ENCODE measurements at regions not wholly inside any gene's neighbourhood (a gene's known extent, or its start where the extent isn't known, plus 50 kb on each side); places are given as distances from the start of the nearest gene placed in this dataset.
"Not testable (repeated sequence)": the region's sequence is repeated elsewhere in the genome, so short reads cannot be mapped to it uniquely, and the experiment has no call there.

DNA sequence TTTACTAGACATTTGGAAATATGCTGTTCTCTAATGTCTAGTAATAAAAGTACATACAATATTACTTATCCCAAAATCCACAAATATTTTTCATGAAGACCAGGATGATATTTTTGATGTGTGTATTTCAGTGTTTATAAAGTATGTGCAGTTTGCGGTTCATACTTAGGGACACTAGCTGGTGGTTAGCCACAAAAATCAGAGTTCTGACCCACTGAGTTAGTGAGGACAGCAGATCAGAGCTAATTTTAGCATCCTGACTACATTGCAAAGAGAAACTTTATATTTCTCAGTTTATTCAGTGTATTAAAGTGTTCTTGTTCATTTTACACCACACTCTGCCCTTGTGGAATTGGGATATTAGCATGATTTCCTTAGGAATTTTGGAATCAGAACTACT lies 655.3 kb downstream of the HTR1A start:
- no peak for DNase-seq

DNA sequence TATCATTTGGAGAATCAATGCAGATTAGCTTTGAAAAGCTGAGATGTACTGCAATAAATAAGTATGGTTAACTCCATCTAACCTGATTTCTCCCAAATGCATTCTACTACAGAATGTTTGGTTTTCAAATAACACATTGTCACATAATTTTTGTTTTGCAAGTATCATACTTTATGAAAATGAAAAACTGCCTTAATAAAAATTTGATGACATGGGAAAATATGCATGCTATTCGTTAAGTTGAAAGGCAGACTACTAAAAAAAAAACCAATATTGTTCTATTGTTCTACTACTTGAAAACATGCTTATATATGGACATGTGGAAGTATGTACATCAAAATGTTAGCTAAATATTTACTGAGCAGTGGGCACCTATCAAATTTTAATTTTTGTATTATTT lies 668.9 kb downstream of the HTR1A start:
- no peak for DNase-seq

DNA sequence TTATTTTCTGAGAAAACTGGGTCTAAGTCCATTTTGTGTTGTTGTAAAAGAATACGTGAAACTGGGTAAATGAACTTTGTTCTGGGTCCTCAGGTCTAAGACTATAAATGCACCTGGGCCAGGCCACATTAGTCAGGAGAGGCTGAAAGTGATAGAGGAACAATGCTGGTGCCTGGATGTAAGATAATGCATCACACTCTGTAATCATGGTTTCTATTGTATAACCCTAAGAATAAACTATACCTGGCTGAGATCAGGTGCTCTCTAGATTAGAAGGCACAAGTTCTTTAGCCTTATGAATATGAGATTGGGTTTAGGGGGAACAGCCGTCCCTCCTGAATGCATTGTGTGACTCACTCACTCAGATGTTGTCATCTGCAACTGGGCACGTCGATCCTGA lies 675.5 kb downstream of the HTR1A start:
- no peak for DNase-seq

DNA sequence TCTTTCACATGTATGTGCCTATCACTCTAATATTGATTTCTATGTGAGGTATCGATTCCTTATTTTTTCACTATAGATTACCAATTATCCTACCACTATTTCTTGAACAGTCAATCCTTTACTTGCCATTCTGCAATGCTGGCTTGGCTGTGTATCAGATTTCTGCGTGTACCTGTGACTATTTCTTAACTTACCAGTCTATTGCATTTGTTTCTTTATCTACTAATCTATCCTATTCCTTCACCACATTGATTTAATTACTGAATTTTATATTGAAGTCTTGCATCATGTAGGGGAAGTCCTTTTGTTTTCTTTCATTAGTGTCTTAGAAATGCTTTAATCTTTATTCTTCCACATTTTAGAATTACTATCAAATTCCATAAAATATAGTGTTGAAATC lies 684.8 kb downstream of the LRRC70 start:
- DNase-seq: no peak

DNA sequence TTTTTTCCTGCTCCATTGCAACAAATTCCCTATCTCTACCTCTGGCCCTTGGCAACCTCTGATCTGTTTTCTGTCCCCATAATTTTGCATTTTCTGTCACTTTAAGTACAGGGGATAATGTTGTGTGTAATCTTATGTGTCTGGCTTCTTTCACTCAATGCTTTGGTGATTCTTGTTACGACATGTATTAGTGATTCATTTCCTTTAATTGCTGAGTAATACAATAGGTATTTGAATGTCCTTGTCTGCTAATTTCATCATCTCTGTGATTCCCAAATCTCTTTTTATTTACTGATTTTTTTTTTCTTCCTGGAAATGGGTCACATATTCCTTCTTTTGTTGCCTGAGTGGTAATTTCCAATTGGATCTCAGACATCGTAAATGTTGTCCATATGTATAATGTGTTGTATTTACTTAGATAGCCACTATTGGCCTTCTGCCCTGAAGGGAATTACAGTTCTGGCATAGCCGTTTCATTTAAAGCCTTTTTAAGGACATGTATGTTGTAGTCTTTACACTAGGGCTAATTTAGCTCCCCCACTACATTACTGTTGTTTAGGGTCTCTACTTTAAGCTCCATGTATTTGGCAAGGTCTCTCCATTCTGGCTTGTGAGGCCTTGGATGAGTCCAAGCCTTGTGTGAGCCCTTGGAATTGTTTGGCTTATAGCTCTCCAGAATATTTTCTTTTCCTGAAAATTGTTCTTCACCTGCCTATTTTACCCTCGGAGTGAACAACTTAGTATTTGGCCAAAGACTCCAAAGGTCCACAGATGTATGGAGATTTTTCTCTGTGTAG lies 683.8 kb downstream of the LRRC70 start:
- DNase-seq: no peak

DNA sequence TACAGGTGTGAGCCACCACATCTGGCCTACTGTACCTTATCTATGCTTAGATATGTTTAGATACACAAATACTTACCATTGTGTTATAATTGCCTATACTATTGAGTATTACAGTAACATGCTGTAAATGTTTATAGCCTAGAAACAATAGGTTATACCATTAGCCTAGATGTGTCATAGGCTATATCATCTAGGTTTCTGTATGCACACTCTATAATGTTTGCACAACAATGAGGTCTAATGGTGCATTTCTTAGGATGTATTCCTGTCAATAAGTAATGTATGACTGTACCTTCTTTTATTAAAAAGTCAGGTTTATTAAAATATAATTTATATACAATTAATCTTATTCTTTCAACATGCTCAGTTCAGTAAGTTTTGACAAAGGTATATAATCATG lies 683.1 kb downstream of the LRRC70 start:
- no peak for DNase-seq

DNA sequence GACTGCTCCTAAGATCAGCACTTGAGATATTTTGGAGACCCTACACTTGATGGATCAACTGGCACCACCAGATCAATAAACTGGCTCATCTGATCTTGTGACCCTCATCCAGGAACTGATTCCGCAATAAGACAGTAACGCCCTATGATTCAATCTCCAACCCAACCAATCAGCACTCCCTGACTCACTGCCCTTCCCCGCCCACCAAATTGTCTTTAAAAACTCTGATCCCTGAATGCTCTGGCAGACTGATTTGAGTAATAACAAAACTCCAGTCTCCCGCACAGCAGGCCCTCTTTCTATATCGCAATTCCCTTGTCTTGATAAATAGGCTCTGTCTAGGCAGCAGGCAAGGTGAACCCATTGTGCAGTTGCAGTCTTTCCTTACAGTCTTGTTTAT lies 677.0 kb downstream of the LRRC70 start:
- no peak for DNase-seq

DNA sequence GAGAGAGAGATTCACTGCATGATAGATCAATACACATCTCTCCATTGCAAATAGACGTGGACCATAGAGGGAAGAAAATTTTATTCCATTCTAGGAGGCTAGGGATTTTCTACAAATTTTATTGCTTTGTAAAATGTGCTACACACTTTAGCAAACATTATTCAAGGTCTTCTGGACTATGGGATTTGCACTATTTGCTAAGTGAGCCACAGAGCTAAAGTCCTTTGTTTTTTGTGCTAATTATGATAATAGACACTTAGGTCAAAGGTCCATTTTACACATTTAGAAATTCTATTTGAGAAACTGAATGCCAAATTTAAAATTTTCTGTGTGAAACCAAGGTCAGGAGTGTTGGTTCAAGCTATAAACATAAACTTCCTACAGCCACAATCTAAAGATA lies 672.3 kb downstream of the LRRC70 start:
- DNase-seq: no peak

DNA sequence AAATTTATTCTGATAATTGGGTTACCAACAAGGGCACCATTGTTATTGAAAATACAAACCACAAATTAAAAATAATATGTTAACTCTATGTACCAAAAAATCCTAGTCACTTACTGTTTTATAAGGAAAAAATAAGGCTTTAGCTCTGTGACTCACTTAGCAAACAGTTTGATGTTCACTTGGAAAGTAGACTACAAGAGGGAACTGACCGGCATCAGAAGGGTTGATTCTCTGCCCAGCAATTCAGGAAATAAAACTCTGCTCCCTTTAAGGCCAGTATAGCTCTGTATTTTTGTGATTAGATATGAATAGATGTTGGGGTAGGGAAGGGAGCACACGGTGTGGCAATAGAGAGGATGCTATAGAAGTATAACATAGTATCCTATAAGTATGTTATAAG lies 671.3 kb downstream of the LRRC70 start:
- no peak for DNase-seq

DNA sequence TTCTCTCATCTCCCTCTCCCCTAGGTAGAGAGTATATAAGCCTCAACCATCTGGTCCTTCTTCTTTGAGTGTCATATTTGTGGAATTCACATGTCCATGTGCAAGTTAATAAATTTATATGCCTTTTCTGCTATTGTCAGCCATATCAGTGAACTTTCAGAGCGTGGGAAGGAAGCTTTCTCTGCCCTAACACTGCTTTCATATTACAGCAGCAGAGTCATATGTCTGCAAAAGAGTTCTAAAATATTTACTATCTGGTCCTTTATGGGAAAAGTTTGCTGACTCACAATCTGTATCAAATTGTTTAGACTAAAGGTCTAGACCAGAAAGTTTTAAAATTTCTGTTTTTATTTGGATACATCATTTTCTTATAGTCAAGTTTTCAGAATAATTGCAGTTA lies 669.0 kb downstream of the LRRC70 start:
- no peak for DNase-seq

DNA sequence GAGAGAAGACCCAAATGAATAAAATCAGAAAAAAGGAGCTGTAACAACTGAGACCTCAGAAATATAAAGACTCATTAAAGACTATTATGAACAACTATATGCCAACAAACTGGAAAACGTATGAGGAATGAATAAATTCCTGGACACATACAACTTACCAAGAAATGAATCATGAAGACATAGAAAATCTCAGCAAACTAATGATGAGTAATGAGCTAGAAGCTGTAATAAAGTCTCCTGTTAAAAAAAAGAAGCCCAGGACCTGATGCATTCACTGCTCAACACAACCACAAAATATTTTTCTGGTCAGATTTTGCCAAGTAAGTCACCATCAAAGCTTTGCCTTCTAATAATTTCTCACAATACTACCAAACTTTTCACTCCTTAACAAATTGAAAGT lies 666.7 kb downstream of the LRRC70 start:
- DNase-seq: no peak

DNA sequence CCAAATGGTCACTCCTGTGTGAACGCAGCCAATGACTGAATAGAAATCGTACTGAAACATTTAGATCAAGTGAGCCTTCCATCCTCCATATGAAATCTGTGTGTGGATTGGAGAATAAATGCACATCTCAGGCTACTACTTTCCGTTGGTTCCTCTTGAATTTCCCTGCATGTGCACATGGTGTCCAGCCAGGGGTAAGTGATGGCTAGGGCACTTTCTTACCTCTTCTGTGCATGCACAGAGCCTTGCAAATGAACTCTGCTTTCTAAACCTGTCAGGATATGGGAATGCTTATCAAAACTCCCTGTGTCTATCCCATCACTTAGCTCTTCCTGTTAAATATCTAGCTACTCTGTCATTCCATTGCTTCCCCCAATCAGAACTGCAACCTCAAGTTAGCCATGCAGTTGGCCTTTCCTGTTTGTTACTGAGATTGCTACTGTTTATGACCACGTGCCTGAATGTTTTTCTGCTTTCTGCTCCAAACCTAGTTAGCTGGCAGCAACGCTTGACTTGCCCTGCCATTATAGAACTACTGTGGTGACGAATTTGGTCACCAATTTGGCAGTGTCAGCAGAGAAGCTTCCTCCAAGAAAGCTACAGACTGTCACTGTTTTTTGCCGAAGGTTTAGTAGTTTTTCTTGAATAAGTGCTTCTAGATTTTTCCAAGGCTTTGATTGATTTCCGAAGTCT lies 661.6 kb downstream of the LRRC70 start:
- no peak for DNase-seq

DNA sequence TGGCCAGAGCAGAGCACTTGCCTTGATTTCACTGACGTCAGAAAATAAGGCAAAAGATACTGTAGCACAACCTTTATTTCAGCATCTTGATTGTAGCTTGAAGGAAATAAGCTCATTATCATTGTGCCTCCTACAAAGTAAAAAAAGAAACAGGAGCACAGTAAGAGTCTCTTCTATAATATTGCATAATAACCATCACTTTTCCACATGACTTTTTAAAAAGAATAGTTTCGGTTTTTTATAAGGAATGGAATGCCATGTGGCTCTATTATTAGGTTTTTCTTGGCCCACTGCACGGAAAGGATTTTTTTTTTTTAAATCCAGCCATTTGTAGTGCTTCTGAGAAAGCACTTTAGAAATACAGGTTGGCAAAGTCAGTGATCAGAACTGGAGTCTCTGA lies 655.3 kb downstream of the LRRC70 start:
- DNase-seq: no peak

DNA sequence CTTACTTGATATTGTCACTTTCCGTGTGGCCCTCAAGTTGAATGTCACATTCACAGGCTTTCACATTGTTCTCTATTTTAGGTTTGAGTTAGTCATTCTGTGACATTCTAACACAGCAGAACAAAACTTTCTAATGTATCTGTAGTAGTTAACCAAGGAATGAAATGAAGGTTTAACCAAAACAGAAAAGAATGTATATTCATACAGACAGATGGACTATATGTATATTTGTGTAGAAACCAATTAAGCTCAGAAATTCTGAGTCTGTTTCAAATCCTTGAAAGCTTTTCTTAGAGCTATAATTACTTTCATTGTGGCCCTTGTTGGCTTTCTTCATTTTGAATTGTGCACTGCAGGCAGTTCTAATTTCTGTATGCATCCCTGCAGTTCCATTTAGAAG lies 654.7 kb downstream of the LRRC70 start:
- no peak for DNase-seq

DNA sequence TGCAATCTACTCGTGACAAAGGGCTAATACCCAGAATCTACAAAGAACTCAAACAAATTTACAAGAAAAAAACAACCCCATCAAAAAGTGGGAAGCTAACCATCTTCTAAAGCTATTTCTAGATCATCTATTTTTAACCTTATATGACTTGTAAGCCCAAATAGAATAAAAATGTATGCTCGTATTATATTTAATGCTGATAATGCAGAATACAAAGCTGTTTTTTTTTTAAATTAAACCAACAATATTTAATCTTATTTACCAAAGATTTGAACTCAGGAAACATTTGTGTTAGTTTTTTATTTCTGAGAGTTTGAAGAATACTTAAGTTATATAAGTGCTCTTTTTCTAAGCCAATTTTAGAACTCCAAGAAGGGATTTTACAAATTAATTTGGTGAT lies 652.1 kb downstream of the LRRC70 start:
- no peak for DNase-seq

DNA sequence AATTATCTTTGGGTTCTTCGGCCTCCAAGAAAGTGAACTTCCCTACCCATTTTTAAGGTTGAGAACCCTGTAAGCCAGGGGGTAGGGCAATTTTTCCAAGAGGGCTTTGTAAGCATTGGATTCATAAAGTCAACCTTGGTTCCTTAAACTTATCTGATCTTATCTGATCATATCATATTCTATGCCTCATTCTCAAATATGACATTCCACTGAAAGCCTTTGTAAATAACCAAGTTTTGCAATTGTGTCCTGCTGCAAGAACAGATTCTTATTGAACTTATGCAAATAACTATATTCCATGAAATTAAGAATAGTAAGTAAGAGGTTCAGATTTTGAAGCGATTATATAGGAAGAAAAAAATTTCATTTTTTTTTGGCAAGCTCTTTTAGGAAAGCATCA lies 649.5 kb downstream of the LRRC70 start:
- no peak for DNase-seq

DNA sequence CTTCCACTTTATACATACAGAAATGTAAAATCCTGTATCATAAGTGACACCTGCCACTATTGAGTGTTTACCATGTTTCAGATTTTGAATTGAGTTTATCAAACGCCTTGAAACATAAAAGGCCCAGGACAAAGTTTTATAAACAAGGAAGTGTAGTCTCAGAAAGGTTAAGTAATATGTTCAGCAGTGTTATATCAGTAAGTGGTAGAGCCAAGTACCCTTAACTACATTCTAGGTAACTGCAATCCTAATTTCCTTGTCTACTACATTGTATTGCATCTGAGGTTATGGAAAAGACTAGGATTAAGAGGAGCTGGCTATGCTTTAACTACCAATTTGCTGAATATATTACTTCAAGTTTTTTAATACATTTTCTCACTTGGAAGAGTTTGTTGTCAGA lies 641.6 kb downstream of the LRRC70 start:
- DNase-seq: no peak

DNA sequence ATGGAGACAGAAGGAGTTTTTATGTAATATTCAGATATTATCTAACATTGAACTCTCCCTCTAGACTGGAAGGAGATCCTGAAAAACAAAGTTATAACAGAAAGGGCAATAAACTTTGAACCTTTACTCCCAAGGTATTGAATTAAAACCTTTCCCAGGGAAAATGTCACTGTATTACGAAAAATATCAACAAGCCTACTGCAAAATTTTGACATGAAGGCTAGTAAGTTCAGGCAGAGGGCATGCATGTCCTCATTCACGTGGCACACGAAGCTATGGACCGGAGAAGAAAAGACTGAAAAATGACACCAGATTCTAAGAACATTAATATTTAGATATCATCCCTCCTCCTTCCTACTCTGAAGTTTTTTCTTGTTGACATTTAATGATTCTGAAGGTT lies 638.8 kb downstream of the LRRC70 start:
- DNase-seq: no peak

DNA sequence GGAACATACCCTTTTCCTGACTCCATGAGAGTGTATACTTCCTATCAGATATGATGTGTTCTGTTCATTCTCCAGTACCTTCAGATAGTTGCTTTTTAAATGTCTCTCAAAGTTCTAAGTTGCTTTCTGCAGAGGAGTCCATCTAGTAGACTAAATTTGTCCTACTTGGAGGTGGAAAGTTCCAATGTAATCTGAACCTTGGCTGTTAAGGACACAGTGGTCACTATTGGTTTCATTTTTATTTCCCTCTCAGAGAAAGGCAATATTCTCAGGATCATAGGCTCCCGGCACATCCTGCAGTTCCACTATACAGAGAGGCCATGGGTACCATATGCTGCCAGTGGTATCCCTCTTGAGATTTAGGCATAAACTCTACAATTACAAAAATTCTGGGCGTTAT lies 634.6 kb downstream of the LRRC70 start:
- no peak for DNase-seq

DNA sequence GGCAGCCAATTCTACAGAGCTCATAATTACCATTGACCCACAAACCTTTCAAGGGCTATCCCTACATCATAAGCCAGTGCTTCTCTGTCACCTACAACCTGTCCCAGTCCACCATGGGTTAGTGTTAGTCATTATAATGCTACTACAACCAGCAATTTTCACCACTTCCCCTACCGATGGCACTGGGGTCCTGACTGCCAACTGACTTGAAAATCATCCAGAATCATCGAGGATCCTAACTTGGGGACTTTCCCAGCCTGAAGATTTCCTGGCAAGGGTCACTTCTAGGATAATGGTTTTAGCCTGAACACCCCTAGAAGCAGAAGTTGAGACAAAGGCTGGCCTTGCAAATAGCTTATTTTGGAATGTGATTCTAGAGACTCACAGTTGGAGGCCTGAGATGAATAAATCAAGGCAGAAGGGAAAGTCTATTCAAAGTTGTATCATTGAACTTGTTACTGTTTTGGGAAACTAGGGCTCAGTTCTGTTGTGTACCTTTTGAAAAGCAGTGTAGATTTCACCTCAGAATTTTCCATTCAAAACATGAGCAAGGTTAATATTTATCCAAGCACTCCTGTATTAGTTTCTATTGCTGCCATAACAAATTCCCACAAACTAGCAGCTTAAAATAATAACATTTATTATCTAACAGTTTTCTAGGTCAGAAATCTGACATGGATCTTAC lies 633.0 kb downstream of the LRRC70 start:
- no peak for DNase-seq

DNA sequence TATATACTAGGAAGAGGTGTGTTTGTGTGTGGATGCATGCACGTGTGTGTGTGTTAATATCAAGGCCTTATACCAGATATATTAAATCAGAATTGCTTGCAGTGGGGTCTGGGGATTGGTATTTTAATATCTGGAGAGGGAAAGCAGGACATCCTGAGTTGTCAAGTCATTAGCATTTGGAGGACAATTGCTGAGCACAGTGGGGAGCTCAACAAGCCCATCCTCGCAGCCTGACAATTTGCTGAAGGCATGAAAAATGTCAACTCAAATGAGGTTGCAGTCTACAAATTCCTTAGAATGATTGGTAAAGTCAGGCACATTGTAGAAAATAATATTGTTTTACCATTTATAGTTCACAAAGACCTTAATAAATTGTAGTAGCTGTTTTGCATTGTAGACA lies 627.4 kb downstream of the LRRC70 start:
- DNase-seq: no peak

DNA sequence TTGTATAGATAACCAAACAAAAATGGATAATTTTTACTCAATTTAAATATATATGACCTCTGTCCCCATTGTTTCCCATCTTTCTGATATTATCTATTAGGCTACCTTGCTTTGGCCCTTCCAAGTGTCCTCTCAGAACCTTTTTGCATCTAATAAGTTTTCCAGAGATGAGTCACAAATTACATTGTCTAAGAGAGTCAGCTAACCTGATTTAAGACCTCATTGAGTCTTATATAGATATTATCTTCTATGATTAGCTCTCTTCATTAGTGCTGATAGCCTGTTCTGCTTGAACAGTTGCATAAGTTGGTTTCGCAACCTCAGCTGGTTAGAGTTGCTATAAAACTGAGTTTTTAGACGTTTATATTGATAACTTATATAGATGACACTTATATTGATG lies 623.1 kb downstream of the LRRC70 start:
- DNase-seq: no peak

DNA sequence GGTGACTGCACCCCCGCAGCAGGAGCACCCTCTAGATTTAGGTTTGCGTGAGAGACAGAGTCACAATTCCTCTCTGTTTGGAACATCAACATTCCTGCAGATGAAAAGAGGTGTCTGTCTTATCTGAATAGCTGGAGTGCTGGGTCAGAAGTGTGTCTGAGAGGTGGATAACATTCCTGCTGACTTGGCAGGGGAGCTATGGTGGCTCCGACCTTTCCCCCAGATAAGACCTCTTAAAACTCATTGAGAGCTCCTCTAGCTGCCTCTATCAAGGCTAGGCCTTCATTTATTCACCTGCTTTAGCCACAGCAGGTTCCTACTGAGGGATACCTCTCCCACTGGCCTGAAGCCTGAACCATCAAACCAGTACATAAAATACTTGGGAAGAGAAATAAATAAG lies 615.5 kb downstream of the LRRC70 start:
- DNase-seq: no peak

DNA sequence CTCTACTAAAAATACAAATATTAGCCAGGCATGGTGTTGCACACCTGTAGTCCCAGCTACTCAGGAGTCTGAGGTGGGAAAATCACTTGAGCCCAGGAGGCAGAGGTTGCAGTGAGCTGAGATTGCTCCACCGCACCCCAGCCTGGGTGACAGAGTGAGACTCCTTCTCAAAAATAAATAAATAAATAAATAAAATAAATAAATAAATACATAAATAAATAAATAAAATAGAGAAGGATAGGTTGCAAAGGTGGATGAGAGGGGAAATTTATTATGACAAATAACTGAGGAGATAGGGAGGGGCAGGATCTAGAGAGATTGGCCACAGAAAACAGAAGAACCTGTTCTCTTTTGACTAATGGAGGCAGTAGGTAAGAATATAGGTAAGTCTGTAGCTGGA lies 601.6 kb downstream of the LRRC70 start:
- not testable (repeated sequence) for DNase-seq

All from CD4-positive, alpha-beta T cell treated with Interleukin-1 beta for 1 hour (primary cell).